ENCODE measurements at regions not wholly inside any gene's neighbourhood (a gene's known extent, or its start where the extent isn't known, plus 50 kb on each side); places are given as distances from the start of the nearest gene placed in this dataset.

DNA sequence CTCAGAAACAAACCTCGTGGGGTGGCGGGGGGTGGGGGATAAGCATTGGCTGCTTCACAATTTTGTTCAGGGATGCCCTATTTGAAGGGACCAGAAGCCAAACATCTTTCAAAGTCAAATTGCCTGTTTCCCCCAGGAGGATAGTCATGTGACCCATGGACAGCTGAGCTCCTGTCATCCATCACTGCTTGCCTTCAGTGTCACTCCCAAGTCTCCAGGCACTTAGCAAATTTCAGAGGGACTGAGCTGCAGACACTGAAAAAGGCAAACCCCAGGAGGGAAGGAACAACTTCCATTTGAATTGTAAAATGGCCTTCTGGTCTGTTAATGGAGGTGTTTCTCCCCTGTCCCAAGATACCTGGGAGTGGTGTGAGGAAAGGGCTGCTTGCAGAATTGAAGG is 73.4 kb downstream of the FRMPD3 start:
- no peak for TF ChIP-seq FOXM1 (IDR thresholded peaks at IDR 0.05; ENCODE audit: borderline replicate concordance)
- TF ChIP-seq FOXA1 (IDR thresholded peaks at IDR 0.05): no peak
- no peak for TF ChIP-seq ELF4 (IDR thresholded peaks at IDR 0.05)
- no peak for TF ChIP-seq TARDBP (IDR thresholded peaks at IDR 0.05)

Data from HEK293T (cell line).